Fibroblast of skin of abdomen (primary cell): ENCODE measurements at regions not wholly inside any gene's neighbourhood (a gene's known extent, or its start where the extent isn't known, plus 50 kb on each side); places are given as distances from the start of the nearest gene placed in this dataset.
A peak's percentile ranks its signal among the peaks of the same experiment; 100 is the strongest.
"Not testable (repeated sequence)": the region's sequence is repeated elsewhere in the genome, so short reads cannot be mapped to it uniquely, and the experiment has no call there.

ENCODE experiments used
- DNase-seq: peaks from one replicate; pipeline ENCODE4 v3.0.0-alpha.2; 2013

DNA sequence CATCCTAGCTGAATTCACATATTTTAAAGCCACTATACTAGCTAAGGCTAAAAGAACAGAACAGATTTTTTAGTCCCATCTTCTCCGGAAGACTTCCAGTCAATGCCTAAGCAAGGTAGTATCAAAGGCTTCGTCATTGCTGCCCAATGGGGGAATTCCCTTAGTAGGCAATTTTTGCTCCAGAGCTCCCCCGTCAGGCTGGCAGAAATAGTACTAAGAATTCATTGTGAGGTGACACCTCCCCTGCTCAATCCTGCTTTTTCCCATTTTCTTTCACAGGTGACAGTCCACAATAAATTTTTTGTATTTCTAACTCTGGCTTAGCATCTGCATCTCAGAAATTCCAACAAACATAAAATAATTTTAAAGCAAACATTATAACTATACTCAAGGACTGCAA is 52.8 kb upstream of the SRSF6 start:
- no peak for DNase-seq

DNA sequence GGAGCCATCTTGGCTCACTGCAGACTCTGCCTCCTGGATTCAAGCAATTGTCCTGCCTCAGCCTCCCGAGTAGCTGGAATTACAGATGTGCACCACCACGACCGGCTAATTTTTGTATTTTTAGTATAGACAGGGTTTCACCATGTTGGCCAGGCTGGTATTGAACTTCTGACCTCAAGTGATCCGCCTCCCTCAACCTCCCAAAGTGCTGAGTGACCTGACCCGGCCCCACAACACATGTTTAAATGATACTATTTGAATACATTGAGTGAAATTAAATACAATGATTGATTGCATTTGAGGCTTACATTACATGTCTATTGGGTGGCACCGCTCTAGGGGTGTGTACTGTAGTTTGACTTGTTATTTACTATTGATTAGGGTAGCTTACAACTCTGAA is 56.8 kb upstream of the SRSF6 start:
- DNase-seq, result not testable (repeated sequence)

DNA sequence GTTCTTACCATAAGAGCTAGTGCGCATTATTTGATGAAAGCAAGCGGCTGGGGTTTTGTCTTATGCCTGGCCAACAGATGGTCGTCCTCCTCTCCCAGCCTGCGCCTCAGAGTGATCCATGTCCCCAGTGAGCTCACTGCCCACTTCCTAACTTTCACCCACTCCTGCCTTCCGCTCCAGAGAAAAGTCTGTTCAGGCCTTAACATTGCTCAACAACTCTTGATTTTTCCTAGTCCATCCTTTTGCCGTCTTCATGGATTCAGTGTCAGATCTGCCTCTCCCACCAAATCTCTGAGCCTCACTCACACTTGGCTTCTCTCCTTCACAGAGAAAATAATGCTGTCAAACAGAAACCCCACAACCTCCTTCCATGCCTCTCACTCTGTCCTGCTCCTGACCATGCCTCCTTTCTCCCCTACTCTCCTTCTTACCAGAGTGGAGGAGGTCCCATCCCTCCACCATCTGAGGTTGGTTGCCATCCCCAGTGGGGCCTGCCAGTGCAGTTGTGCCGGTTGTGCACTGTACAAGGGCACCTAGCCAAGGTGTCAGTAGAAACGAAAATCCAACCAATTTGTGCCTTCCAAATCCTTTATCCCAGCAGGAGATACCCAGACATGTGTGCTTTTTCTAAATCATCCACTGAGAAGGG is 58.9 kb upstream of the SRSF6 start:
- DNase-seq, result no peak

DNA sequence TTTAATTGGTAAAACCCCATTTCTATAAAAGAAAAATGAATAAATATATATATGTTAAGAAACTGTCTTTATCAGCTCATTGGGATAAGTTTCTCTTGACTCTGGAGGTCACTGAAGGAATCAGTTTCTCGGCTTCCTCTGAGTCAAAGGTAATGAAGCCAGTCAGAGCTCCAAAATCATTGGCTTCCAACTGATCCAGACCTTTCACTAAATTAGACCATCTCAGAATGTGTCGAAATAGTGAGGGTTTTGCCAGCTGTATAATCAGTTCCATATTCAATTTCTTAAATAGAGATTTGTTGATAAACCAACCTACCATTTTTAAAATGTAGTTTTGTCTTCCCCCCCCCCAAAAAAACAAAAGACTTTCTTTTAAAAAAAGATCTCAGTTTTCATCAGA is 60.5 kb upstream of the SRSF6 start:
- no peak for DNase-seq

DNA sequence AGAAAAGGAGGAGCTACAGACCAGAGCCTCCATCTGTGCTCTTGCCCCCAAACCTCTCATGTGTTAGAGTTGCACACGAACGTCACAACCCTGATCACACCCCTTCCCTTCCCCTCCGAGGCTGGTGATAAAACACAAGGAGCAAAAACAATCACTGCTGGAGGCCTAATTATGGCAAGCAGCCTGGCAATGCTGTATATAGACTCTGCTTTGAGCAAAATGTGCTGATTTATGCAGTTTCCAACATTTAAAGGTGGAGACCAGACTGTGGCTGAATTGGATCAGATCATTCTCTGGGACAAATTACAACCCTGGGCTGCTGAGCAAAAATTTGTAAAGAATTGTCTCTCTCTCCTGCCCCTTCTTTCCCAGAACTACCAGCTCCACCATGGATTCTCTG is 64.6 kb upstream of the SRSF6 start:
- DNase-seq, result no peak

DNA sequence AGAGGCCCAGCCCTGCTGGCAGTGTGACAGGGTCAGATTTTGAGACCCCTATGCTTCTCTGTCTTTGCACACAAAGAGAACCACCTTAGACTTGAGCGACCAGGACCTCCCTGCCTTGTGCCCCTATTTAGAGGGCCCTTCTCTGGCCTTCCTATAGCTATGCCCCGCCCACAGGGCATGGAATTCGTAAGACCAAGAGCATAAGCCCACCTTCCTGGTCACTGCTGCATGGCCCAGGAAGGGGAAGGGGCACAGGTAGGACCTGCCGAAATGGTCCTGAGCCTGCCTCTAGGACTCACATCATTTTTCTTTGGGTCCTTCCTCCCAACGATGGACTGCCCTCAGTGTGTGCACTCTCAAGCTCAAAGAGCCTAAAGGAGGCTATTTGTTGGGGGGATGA is 65.1 kb upstream of the SRSF6 start:
- no peak for DNase-seq

DNA sequence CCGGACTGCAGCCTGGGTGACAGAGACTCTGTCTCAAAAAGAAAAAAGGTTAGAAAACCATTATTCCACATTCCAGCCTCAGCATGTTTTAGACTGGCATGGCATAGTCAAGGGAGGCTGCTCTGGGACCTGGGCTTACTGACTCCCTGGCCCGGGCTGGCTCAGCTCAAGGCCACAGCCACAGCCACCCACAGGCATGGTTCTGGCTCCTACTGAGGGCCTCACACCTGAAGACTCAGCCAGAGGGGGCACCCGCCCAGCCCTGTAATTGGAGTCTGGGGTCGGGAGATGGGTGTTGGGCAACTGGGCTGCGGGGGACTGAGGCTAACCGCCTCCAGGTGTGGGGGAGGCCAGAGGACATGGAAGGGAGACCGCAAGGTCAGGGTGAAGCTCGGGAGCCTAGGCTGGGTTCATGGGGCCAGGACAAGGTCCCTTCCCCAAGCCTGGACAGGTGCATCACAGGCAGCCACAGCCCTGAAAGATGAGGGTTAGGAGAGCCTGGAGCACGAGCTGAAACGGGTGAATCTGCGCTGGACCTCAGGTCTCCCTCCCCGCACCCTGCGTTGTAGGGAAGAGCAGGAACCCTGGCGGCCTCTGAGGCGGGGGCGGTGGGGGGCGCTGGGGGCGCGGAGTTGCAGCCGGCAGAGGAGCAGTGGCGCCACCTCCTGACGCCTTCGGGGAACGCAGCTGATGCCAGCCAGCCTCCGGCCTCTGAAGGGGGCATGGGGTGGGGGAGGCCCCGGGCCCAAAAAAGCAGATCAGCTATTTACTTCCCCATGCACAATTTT is 67.7 kb upstream of the SRSF6 start:
- no peak for DNase-seq

DNA sequence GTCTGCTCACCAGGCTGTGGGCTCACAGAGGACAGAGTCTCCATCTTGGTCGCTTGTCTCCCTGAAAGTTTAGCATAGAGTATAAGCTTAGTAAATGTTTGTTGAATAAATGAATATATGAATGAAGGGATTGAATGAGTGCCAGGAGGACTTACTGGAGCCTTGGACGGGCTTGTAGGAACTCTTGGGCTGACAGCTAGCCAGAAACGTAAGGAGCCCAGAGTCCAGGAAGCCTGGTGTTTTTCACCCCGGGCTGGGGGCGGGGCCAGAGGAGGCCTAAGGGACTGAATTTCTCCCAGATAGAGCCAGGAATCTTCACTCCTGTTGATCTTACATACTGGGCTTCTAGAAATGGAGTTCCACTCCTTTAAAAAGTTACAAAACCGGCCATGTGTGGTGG is 68.5 kb upstream of the SRSF6 start:
- no peak for DNase-seq

DNA sequence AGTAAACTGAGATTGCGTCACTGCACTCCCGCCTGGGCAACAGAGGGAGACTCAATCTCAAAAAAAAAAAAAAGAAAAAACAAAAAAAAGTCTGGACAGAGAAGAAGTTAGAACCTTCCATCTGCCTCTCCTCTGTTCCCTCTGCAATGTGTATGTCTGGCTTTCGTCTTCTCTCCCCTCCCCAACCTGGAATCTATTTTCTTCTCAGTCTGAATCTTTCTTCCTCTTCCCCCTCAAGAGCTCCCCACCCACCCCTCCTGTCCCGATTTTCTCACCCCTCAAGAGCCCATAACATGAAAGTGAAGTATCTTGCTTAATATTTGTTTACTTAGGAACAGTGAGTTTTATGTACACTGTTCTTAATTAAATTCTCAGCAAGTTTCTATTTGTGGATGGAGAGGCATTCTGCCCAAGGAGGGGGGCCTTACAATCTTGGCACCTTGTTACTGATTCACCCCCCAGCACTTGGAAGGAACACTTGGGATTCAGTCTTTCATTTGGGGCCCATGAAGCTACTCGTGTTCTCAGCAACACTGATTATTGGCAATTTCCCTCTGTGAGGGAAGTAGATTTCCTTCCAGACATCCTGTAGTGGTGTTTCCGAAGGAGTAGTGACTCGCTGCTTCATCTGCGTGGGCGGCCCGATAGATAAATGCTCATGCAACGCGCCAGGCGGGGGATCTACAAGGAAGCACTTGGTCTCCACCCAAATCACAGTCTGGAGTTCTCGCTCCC is 69.3 kb upstream of the SRSF6 start:
- DNase-seq, result peak; percentile 73

DNA sequence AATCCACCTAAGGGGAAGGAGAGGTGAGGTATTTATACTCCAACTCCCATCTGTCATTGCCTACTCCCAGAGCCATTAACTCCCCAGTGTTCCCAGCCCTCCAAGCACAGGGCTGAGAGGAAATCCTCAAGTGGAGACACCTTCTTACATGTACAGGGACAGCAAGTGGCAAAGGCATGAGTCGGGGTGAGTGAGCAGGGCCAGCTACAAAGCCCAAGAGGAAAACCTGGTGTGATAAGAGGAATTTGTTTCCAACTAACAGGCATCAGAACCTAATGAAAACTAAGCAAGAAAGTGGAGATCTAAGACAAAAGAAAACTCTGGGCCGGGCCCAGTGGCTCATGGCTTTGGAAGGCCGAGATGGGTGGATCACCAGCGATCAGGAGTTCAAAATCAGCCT is 70.0 kb upstream of the SRSF6 start:
- DNase-seq, result no peak

DNA sequence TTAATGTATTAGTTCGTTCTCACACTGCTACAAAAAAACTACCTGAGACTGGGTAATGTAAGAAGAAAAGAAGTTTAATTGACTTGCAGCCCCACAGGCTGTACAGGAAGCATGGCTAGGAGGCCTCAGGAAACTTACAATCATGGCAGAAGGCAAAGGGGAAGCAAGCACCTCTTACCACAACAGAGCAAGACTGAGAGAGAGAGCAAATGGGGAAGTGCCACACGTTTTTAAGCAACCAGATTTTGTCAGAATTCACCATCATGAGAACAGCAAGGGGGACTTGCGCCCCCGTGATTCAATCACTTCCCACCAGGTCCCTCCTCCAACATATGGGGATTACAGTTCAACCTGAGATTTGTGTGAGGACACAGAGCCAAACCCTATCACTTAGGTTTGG is 70.8 kb upstream of the SRSF6 start:
- no peak for DNase-seq

DNA sequence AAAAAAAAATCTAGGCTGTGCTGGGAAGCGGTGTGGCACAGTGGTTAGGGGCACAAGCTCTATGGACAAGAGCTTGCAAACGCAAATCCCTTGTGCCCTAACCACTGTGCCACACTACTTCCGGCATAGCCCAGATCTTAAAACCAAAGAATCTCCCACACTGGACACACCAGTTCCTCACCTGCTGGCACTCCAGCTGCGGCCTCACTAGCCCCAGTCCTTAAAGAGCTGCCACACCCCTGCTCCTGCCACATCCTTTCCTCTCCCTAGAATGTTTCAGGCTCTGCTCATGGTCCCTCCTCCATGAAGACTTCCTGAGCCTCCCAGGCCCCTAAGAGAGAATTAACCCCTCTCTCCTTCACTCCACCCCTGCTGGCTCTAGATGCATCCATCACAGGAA is 71.8 kb upstream of the SRSF6 start:
- no peak for DNase-seq

DNA sequence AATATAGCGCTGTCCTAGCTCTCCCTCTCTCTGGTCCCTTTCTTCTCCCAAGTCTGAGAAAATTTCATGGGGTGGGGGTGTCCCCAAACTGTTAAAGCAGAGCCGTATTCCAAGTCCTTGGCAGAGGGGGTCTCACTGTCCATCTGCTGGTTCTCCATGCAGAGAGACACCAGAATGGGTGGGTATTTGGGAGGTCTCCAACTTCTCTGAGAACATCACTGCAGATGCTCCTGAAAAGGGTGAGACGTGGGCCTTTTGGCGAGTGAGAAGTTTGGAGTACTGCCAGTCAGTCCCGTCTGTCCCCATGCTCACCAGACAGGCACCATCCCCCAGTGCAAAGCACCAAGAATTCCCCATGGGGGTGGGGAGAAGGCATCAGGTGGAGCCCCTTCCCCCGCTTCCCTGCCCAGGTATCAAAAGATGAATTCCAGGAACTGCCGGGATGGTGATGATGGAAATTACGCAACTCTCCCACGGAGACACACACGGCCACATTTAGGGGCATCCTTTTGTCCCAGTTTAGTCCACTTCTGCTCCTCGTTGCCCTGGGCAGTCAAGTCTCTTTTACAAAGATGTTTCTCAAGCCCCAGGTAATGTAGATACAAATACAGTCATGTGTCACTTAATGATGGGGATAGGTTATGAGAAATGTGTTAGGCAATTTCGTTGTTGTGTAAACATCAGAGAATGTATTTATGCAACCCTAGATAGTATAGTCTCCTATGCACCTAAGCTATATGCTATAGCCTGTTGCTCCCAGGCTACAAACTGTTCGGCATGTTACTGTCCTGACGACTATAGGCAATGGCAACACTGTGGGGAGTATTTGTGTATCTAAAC is 73.4 kb upstream of the SRSF6 start:
- DNase-seq, result no peak

DNA sequence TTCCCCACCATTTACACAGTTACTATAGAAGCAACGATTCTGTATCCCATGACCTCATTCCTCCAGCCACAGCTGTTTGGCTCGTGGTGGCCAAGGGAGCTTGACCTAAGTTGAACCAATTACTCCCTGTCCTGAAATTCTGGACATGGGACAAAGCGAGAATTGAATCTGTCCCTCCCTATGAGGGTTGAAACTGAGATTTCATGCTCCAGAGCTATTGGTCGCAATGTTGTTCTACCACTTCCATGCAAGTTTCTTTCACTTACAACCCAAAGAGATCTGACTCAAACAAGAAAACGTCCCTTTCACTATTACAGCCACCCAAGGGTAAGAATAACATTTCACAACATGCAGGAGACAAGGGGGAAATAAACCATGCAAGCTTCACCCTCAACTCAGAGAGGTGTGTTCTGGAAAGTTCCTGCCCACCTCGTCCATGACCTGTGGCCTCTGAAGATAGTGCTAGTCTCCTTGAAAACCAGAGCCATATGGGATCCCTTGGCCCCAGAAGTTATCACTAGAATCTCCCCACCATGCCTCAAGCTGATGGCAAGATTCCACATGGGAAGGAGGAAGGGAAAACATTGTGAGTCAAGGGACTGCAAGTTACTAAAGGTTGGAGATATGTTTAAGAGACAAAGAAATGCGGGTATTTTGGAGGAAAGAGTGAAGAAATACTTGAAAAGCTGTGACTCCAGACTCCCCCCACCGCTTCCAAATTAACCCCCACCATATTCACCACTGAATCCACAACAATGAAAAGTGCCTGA is 74.5 kb upstream of the SRSF6 start:
- DNase-seq, result peak; percentile 45

DNA sequence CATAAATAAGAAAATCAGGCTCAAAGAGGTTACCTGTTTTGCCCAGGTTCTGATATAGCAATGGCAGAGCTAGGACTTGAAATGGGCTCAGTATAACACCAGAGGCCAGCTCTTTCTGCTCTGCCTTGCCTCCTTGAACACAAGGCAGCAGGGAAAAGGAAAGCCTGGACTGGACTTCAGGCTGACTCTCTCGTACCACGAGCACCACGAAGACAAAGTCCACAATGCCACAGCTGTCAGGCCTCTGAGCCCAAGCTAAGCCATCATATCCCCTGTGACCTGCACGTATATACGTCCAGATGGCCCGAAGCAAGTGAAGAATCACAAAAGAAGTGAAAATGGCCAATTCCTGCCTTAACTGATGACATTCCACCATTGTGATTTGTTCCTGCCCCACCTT is 75.6 kb upstream of the SRSF6 start:
- not testable (repeated sequence) for DNase-seq

DNA sequence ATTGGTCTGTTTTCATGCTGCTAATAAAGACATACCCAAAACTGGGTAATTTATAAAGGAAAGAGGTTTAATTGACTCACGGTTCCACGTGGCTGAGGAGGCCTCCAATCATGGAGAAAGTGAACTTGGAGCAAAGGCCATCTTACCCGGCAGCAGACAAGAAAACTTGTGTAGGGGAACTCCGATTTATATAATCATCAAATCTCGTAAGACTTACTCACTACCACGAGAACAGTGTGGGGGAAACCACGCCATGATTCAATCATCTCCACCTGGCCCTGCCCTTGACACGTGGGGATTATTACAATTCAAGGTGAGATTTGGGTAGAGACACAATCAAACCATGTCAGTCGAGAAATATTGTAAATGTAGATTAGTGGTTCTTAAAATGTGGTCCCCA is 76.2 kb upstream of the SRSF6 start:
- not testable (repeated sequence) for DNase-seq

DNA sequence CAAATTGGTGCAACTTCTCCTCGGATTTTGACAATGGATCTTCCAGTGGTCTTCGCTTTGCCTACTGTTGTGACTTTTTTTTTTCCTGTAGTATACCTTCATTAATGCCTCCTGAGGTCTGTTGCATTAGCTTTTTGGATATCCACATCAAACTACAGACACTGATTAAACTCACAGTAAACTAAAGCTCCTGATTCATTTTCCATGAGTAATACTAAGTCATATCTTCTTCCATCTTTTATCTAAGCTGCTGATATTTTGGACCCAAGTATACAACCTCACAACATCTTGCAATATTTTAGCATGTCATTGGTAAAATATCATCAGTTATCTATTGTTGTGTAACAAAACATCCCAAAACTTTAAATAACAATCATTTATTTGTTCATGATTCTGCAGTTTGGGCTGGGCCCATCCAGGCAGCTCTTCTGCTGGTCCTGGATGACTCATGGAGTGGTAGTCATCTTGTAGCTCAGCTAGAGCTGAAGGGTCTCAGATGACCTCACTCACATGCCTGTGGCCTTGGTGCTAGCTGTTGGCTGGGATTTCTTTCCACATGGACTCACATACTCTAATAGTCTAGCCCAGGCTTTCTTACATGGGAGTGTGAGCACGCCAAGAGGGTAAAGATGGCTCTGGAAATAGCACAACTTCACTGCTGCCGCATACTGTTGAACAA is 78.3 kb upstream of the SRSF6 start:
- peak; percentile 97 for DNase-seq

DNA sequence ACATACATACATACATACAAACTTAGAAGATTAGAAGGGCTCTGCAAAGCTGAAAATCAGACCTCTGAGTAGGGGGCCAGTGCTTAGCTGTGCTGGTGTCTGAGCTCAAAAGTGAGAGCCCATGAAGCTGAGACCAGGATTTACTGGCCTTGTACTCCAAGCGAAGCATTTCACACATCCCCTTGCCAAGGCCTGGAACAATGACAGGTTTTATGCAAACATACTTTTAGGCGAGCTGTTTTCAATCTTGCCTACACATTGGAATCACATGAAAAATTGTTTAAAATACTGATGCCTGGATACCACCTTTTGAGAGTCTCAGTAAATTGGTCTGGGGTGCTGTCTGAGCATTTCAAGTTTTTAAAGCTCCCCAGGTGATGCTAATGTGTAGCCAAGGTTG is 80.9 kb upstream of the SRSF6 start:
- DNase-seq, result no peak

DNA sequence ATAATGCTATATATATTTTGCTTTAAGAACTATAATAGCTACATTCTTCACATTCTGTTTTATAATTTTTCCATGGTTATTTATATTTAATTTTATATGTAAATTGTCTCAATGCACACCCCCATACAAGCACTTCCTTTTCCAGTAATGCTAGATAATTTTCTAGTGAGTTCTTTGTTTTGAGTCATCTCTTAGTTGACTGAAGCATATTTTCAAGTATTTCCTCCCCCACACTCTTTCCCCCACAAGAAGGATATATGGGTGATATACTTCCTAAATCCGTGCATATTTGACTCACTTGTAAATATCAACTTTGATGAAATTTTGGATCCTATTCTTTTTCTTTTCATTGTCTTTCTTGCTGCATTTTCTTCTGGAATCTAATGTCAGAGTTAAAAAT is 82.1 kb upstream of the SRSF6 start:
- peak; percentile 60 for DNase-seq

DNA sequence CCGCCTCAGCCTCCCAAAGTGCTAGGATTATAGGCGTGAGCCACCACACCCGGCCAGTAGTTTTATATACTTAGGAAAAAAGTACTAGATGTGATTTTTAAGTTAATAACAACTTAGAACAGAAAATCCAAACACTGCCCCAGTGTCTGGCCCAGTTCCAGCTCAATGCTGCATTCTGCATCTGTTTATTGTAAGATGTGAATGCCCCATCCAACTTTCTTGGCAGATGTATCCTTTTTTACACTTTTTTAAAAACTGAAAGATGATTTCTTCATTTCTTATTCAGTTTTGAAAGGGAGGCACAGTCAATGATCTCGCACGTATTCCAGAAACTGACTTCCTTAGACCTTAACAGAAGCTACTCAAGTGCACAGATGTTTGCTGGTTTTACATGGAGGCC is 85.6 kb upstream of the SRSF6 start:
- DNase-seq, result no peak

DNA sequence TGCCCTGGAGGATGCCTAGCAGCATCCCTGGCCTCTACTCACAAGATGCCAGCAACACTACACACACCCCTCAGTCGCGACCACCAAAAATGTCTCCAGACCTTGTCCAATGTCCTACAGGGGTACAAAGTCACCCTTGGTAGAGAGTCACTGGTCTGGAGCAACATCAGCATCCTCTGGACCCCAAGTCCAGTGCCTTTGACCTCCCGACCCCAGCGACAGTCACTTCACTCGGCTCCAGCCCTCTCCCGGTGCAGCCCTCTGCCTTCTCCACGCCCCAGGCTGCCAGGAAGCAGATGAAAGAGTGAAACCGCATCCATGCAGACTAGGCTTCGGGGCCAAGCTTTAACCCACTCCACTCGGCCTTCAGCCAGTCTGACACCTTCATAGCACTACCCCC is 92.0 kb upstream of the SRSF6 start:
- DNase-seq, result no peak

DNA sequence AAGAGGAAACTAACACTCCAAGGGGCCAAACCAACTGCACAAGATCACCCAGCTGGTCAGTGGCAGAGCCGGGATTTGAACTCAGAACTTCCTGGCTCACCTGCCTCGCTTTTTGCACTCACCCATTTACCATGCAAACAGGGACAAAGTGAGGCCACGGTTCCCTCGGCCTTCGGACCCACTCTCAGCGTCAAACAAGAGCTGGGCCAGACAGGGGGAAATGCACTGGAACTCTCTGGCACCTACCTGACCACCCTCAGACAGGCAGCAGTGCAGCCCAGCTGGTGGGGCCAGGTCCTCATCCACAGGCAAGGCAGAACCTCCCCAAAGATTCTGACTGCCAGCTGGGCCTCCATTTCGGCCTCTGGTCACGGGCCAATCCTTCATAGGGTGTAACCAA is 93.7 kb upstream of the SRSF6 start:
- no peak for DNase-seq
